H1 (cell line): ENCODE measurements at regions not wholly inside any gene's neighbourhood (a gene's known extent, or its start where the extent isn't known, plus 50 kb on each side); places are given as distances from the start of the nearest gene placed in this dataset.

Source experiments
- CTCF ChIA-PET: fragments of 300-600 bp; sonication (Branson Sonifier 250); formaldehyde crosslinking; loops from one replicate; lab custom pipeline; 2021; ENCODE audit not compliant: partially characterized antibody; lab: Charles Lee
- POLR2A ChIA-PET: fragments of 300-600 bp; sonication (Branson Sonifier 250); formaldehyde crosslinking; loops from one replicate; lab custom pipeline; 2021; ENCODE audit warnings: inconsistent platforms; ENCODE audit not compliant: partially characterized antibody; lab: Charles Lee
- DNase-seq, 2 experiments: peaks; one replicate each; pipeline versions ENCODE4 v3.0.0 to v3.0.0-alpha.2; 2010 to 2022; ENCODE audit warnings: low spot score in 2 of 2, low read depth in 1 of 2, mixed read lengths in 1 of 2
- FAIRE-seq: peaks from 2 replicates; lab custom pipeline; 2011; peaks lifted over from hg19 to GRCh38; lab: Jason Lieb, UNC
- H2AFZ ChIP-seq: 2 replicates; pipeline ENCODE4 v1.8.1; 2012; ENCODE audit warnings: low read length, inconsistent platforms
- H2AK5ac ChIP-seq: 2 replicates; pipeline ENCODE4 v1.6.1; 2013; ENCODE audit warnings: low read depth, low read length
- H2BK120ac ChIP-seq: replicated peaks from 2 replicates; pipeline ENCODE3; 2013; ENCODE audit warnings: low read depth, low read length, inconsistent platforms
- H2BK12ac ChIP-seq: 2 replicates; pipeline ENCODE4 v1.6.1; 2013; ENCODE audit warnings: low read depth, low read length
- H2BK15ac ChIP-seq: 2 replicates; pipeline ENCODE4 v1.6.1; 2013; ENCODE audit warnings: low read length
- H2BK20ac ChIP-seq: 2 replicates; pipeline ENCODE4 v1.6.1; 2013; ENCODE audit warnings: low read length
- H2BK5ac ChIP-seq: 2 replicates; pipeline ENCODE4 v1.6.1; 2013; ENCODE audit warnings: low read depth, low read length
- H3K14ac ChIP-seq: 2 replicates; pipeline ENCODE4 v1.6.1; 2013; ENCODE audit warnings: inconsistent platforms; ENCODE audit not compliant: insufficient read length
- H3K18ac ChIP-seq: 2 replicates; pipeline ENCODE4 v1.6.1; 2013; ENCODE audit warnings: low read length; ENCODE audit errors: extremely low read depth
- H3K23ac ChIP-seq: 2 replicates; pipeline ENCODE4 v1.6.1; 2013; ENCODE audit warnings: inconsistent platforms; ENCODE audit not compliant: insufficient read length
- H3K23me2 ChIP-seq: 2 replicates; pipeline ENCODE4 v1.6.1; 2013; ENCODE audit warnings: low read depth, low read length
- H3K27ac ChIP-seq: 2 replicates; pipeline ENCODE4 v1.6.1; 2011; ENCODE audit warnings: low read depth, low read length, inconsistent platforms
- H3K27me3 ChIP-seq, 4 experiments: replicated peaks in 1 of 4; 1 replicate in 1 of 4; 2 replicates in 3 of 4; pipeline versions ENCODE4 v1.6.1 to v1.8.1; 2011 to 2013; ENCODE audit warnings: low read length in 3 of 4, mild to moderate bottlenecking in 3 of 4, inconsistent platforms in 2 of 4, mixed read lengths in 2 of 4, moderate library complexity in 1 of 4; ENCODE audit not compliant: control insufficient read depth in 3 of 4, insufficient read depth in 3 of 4; ENCODE audit errors: extremely low read depth in 1 of 4
- H3K36me3 ChIP-seq, 4 experiments: 2 replicates each; pipeline versions ENCODE4 v1.6.1 to v1.8.1; 2011 to 2013; ENCODE audit warnings: mild to moderate bottlenecking in 4 of 4, low read length in 3 of 4, moderate library complexity in 2 of 4, control low read depth in 1 of 4, inconsistent platforms in 1 of 4; ENCODE audit not compliant: insufficient read depth in 4 of 4, control insufficient read depth in 2 of 4
- H3K4ac ChIP-seq: replicated peaks from 2 replicates; pipeline ENCODE3; 2013; ENCODE audit warnings: low read length, low read depth, mixed read lengths, inconsistent platforms; ENCODE audit not compliant: insufficient read length
- H3K4me1 ChIP-seq, 4 experiments: replicated peaks in 1 of 4; 1 replicate in 1 of 4; 2 replicates in 3 of 4; pipeline versions ENCODE4 v1.6.1 to v1.8.1; 2011 to 2013; ENCODE audit warnings: low read length in 3 of 4, inconsistent platforms in 2 of 4, mixed read lengths in 1 of 4; ENCODE audit not compliant: insufficient read depth in 4 of 4, control insufficient read depth in 3 of 4
- H3K4me2 ChIP-seq, 2 experiments: 2 replicates each; pipeline versions ENCODE4 v1.6.1 to v1.8.1; 2011 to 2013; ENCODE audit warnings: low read depth in 2 of 2, low read length in 2 of 2, control low read depth in 1 of 2, inconsistent platforms in 1 of 2, mild to moderate bottlenecking in 1 of 2; ENCODE audit not compliant: insufficient read depth in 1 of 2
- H3K4me3 ChIP-seq, 4 experiments: fragments of 200-600, 300-600 bp in 1 of 4; sonication (generic), shearing (Covaris generic), sonication (Bioruptor Twin) in 1 of 4; 2 replicates each; pipeline versions ENCODE4 v1.5.1 to v1.8.1; 2011 to 2016; ENCODE audit warnings: low read length in 4 of 4, low read depth in 3 of 4, control low read depth in 2 of 4, inconsistent platforms in 2 of 4, mild to moderate bottlenecking in 2 of 4, mixed read lengths in 1 of 4, moderate library complexity in 1 of 4; ENCODE audit not compliant: insufficient read depth in 2 of 4; ENCODE audit errors: extremely low read depth in 1 of 4
- H3K56ac ChIP-seq: replicated peaks from 2 replicates; pipeline ENCODE3; 2013; ENCODE audit warnings: low read depth, mild to moderate bottlenecking, mixed read lengths, low read length, inconsistent platforms; ENCODE audit not compliant: insufficient read length
- H3K79me1 ChIP-seq: 2 replicates; pipeline ENCODE4 v1.6.1; 2013; ENCODE audit warnings: low read depth, low read length, control low read depth
- H3K79me2 ChIP-seq, 2 experiments: 2 replicates each; pipeline versions ENCODE4 v1.6.1 to v1.8.1; 2012 to 2013; ENCODE audit warnings: low read length in 2 of 2, mild to moderate bottlenecking in 2 of 2, inconsistent platforms in 1 of 2; ENCODE audit not compliant: insufficient read depth in 2 of 2, control insufficient read depth in 1 of 2
- H3K9ac ChIP-seq, 4 experiments: replicated peaks in 1 of 4; 1 replicate in 1 of 4; 2 replicates in 3 of 4; pipeline versions ENCODE4 v1.6.1 to v1.8.1; 2011 to 2013; ENCODE audit warnings: low read depth in 3 of 4, low read length in 3 of 4, control low read depth in 2 of 4, mild to moderate bottlenecking in 2 of 4, moderate library complexity in 2 of 4, inconsistent platforms in 1 of 4; ENCODE audit errors: extremely low read depth in 1 of 4
- H3K9me3 ChIP-seq, 2 experiments: 2 replicates each; pipeline versions ENCODE4 v1.6.1 to v1.8.1; 2012 to 2013; ENCODE audit warnings: mild to moderate bottlenecking in 2 of 2, moderate library complexity in 2 of 2, control low read depth in 1 of 2, inconsistent platforms in 1 of 2, low read depth in 1 of 2, low read length in 1 of 2, mixed read lengths in 1 of 2; ENCODE audit not compliant: insufficient read depth in 2 of 2
- H4K20me1 ChIP-seq, 2 experiments: replicated peaks in 1 of 2; 2 replicates each; pipeline versions ENCODE3 to v1.8.1; 2011 to 2013; ENCODE audit warnings: inconsistent platforms in 2 of 2, low read length in 2 of 2, mild to moderate bottlenecking in 1 of 2; ENCODE audit not compliant: insufficient read depth in 2 of 2, control insufficient read depth in 1 of 2
- H4K5ac ChIP-seq: 2 replicates; pipeline ENCODE4 v1.6.1; 2013; ENCODE audit warnings: low read length, low read depth, mixed read lengths, inconsistent platforms; ENCODE audit not compliant: insufficient read length
- H4K8ac ChIP-seq: 2 replicates; pipeline ENCODE4 v1.8.0; 2013; ENCODE audit warnings: mild to moderate bottlenecking, moderate library complexity, low read length, inconsistent platforms; ENCODE audit not compliant: insufficient read depth; ENCODE audit errors: extremely low read depth
- H4K91ac ChIP-seq: replicated peaks from 2 replicates; pipeline ENCODE3; 2013; ENCODE audit warnings: low read length, mixed read lengths, inconsistent platforms; ENCODE audit not compliant: insufficient read length
- CHD1 ChIP-seq: IDR thresholded peaks from 2 replicates; pipeline ENCODE4 v1.6.1; 2012; ENCODE audit warnings: low read depth, low read length, improper control_type of control experiment
- CREB1 ChIP-seq: IDR thresholded peaks from 2 replicates; pipeline ENCODE4 v1.6.1; 2012; ENCODE audit warnings: inconsistent platforms
- EGR1 ChIP-seq: IDR thresholded peaks from 2 replicates; pipeline ENCODE4 v1.6.1; 2011; ENCODE audit warnings: low read depth, low read length, borderline replicate concordance
- KDM1A ChIP-seq: fragments of 200-600, 300-600 bp; sonication (generic); IDR thresholded peaks from 2 replicates; pipeline ENCODE4 v1.7.1; 2016; ENCODE audit warnings: mild to moderate bottlenecking, low read length, borderline replicate concordance
- PHF8 ChIP-seq: fragments of 200-600 bp; sonication (generic); conservative IDR thresholded peaks from 2 replicates; pipeline ENCODE4 v1.7.1; 2012; ENCODE audit warnings: low read depth, mild to moderate bottlenecking, inconsistent platforms, low read length, moderate library complexity
- POLR2A ChIP-seq, 2 experiments: IDR thresholded peaks; 1 replicate in 1 of 2; 2 replicates in 1 of 2; pipeline ENCODE4 v1.6.1; 2011; ENCODE audit warnings: low read depth in 2 of 2, low read length in 2 of 2, mild to moderate bottlenecking in 2 of 2; ENCODE audit errors: control extremely low read depth in 1 of 2
- RXRA ChIP-seq: IDR thresholded peaks from 2 replicates; pipeline ENCODE4 v1.6.1; 2011; ENCODE audit warnings: low read depth, mild to moderate bottlenecking, low read length, moderate library complexity; ENCODE audit not compliant: insufficient read depth
- SIN3A ChIP-seq, 2 experiments: IDR thresholded peaks in 1 of 2; conservative IDR thresholded peaks in 1 of 2; 2 replicates each; pipeline ENCODE4 v1.6.1; 2011 to 2012; ENCODE audit warnings: low read length in 2 of 2, improper control_type of control experiment in 1 of 2, low read depth in 1 of 2, mild to moderate bottlenecking in 1 of 2
- YY1 ChIP-seq: IDR thresholded peaks from 2 replicates; pipeline ENCODE4 v1.6.1; 2011; ENCODE audit warnings: low read depth, mild to moderate bottlenecking, low read length
- WGBS, 2 experiments: shearing (Covaris generic) in 1 of 2; methylation state at CpG; one replicate each; pipeline versions ENCODE4 v1.1.6 to v1.1.7; 2013 to 2015; ENCODE audit warnings: low lambda C conversion rate in 2 of 2, mixed read lengths in 2 of 2, inconsistent platforms in 1 of 2, low coverage in 1 of 2, missing lambda C conversion rate in 1 of 2; ENCODE audit not compliant: insufficient replicate concordance in 2 of 2, insufficient coverage in 1 of 2, insufficient read length in 1 of 2; ENCODE audit errors: extremely low coverage in 1 of 2, missing lambda C conversion rate in 1 of 2; 5-methylcytosine and 5-hydroxymethylcytosine counted together

DNA sequence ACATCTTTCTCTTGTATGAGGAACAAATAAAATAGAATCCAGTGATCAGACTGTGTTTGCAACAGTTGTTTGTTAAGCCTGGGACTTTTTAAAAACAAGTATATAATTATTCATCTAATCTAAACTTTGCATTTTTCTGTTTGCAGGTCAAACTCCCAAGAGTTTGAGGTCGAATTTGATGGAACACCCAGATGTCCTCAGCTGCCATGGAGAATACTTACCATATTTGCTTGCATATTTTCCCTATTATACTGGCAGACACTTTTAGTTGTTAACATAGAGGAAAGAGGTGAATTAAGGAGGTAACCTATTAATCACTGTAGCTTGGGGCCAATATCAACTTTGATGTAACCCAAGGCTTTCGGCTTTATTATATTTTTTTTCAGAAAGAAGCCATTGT is 401.5 kb upstream of the DIPK2B start:
- DNase-seq (no peak), FAIRE-seq (no peak)
- Histone ChIP-seq H3K4me2 (no peak overlapping the region), H3K4ac (no peak overlapping the region), H2BK120ac (no peak overlapping the region), H3K27ac (no peak overlapping the region), H3K23me2 (no peaks in the 10 kb centered on the region), H2BK12ac (no peak overlapping the region), H3K14ac (no peak overlapping the region), H3K4me3 (no peak overlapping the region), H4K91ac (no peak overlapping the region), H4K5ac (no peak overlapping the region), H3K9ac (no peak overlapping the region), H2BK20ac (no peak overlapping the region), H2BK5ac (no peak overlapping the region), H3K56ac (no peak overlapping the region), H4K8ac (no peak overlapping the region), H3K79me1 (no peaks in the 10 kb centered on the region), H3K27me3 (no peaks in the 10 kb centered on the region), H4K20me1 (no peaks in the 10 kb centered on the region), H3K4me1 (peaks cover 0 to 6% (median 0%) of the 10 kb centered on the region in 4 experiments; a peak in 2 of 7 replicates), H3K9me3 (no peaks in the 10 kb centered on the region), H2BK15ac (no peak overlapping the region), H3K18ac (no peak overlapping the region), H3K36me3 (no peaks in the 10 kb centered on the region), H3K23ac (no peak overlapping the region), H3K79me2 (no peaks in the 10 kb centered on the region), H2AK5ac (no peak overlapping the region), H2AFZ (no peak overlapping the region)
- WGBS, 2 experiments, result 89% methylated on average over 2 of the region's 2 CpGs; no CpG with 5 or more reads in 1 of the 2 experiments
- TF ChIP-seq CHD1, result no peak
- TF ChIP-seq CREB1, result no peak
- no peak for TF ChIP-seq EGR1
- TF ChIP-seq POLR2A (IDR thresholded peaks at IDR 0.05; ENCODE audit: control extremely low read depth in 1 of 2, low read depth in 2 of 2, low read length in 2 of 2), result no peak
- no peak for TF ChIP-seq YY1
- no peak for TF ChIP-seq PHF8
- no peak for TF ChIP-seq SIN3A (conservative IDR thresholded peaks at IDR 0.05 in 1 of 2, IDR thresholded peaks at IDR 0.05 in 1 of 2; ENCODE audit: low read depth in 1 of 2, low read length in 2 of 2)
- no peak for TF ChIP-seq RXRA
- no peak for TF ChIP-seq KDM1A
- CTCF ChIA-PET, result no interaction called here
- POLR2A ChIA-PET, result no interaction called here
